Thyroid gland (tissue), 4 donors: ENCODE measurements at regions not wholly inside any gene's neighbourhood (a gene's known extent, or its start where the extent isn't known, plus 50 kb on each side); places are given as distances from the start of the nearest gene placed in this dataset.

Experiments used
- DNase-seq, 2 donors: peaks; one replicate each; pipeline ENCODE4 v3.0.0-alpha.2; 2019
- H3K27ac ChIP-seq, 3 donors: fragments of 200-600 bp; sonication (generic); 1 replicate in 2 of 3; 2 replicates in 1 of 3; pipeline ENCODE4 v1.5.1; 2016 to 2019; ENCODE audit warnings: mild to moderate bottlenecking in 1 of 3, moderate library complexity in 1 of 3
- H3K27me3 ChIP-seq: fragments of 200-600 bp; sonication (generic); one replicate; pipeline ENCODE4 v1.5.1; 2019
- H3K36me3 ChIP-seq, 2 donors: fragments of 200-600 bp; sonication (generic); one replicate each; pipeline ENCODE4 v1.5.1; 2016 to 2019
- H3K4me1 ChIP-seq, 2 donors: fragments of 200-600 bp; sonication (generic); one replicate each; pipeline ENCODE4 v1.5.1; 2017 to 2019
- H3K4me3 ChIP-seq, 3 donors: fragments of 200-600 bp; sonication (generic); replicated peaks in 1 of 3; 1 replicate in 2 of 3; 2 replicates in 1 of 3; pipeline ENCODE4 v1.5.1; 2016; ENCODE audit warnings: mild to moderate bottlenecking in 1 of 3
- H3K9me3 ChIP-seq: fragments of 200-600 bp; sonication (generic); one replicate; pipeline ENCODE4 v1.5.1; 2017
- POLR2A ChIP-seq, 2 donors: fragments of 450-650 bp; IDR thresholded peaks; one replicate each; pipeline ENCODE4 v1.6.1; 2017; ENCODE audit warnings: antibody characterized with exemption in 2 of 2, mild to moderate bottlenecking in 2 of 2, moderate library complexity in 1 of 2
- WGBS, 2 donors: methylation state at CpG; one replicate each; pipeline ENCODE4 v1.1.5; 2017; 5-methylcytosine and 5-hydroxymethylcytosine counted together
- intact Hi-C: fragments of 100-400 bp; cut with DNase I; formaldehyde crosslinking; loops from one replicate; pipeline ENCODE4 v1.15.1; 2023
- TF ChIP-seq, protein P1 (sequence below), 6 experiments: fragments of 200-600 bp in 3 of 6; fragments of 450-650 bp in 3 of 6; sonication (generic) in 3 of 6; IDR thresholded peaks; one replicate each; pipeline ENCODE4 v1.5.1; 2016 to 2019; ENCODE audit warnings: antibody characterized with exemption in 6 of 6, mild to moderate bottlenecking in 2 of 6, inconsistent platforms in 1 of 6, moderate library complexity in 1 of 6

- Histone ChIP-seq H3K4me1 (no peaks in the 10 kb centered on the region), H3K27ac (no peak overlapping the region), H3K9me3 (no peaks in the 10 kb centered on the region), H3K27me3 (no peaks in the 10 kb centered on the region), H3K4me3 (no peak overlapping the region), H3K36me3 (no peaks in the 10 kb centered on the region)
- TF ChIP-seq POLR2A (IDR thresholded peaks at IDR 0.05) = no peak
- TF ChIP-seq, protein P1, sequence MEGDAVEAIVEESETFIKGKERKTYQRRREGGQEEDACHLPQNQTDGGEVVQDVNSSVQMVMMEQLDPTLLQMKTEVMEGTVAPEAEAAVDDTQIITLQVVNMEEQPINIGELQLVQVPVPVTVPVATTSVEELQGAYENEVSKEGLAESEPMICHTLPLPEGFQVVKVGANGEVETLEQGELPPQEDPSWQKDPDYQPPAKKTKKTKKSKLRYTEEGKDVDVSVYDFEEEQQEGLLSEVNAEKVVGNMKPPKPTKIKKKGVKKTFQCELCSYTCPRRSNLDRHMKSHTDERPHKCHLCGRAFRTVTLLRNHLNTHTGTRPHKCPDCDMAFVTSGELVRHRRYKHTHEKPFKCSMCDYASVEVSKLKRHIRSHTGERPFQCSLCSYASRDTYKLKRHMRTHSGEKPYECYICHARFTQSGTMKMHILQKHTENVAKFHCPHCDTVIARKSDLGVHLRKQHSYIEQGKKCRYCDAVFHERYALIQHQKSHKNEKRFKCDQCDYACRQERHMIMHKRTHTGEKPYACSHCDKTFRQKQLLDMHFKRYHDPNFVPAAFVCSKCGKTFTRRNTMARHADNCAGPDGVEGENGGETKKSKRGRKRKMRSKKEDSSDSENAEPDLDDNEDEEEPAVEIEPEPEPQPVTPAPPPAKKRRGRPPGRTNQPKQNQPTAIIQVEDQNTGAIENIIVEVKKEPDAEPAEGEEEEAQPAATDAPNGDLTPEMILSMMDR (IDR thresholded peaks at IDR 0.05) = no peak
- intact Hi-C loops = no loop called here
- WGBS, 2 donors = 42 to 49% methylated on average over 2 of the region's 2 CpGs
- DNase-seq = no peak
These were observed 1243.1 kb upstream of the NXPH2 start for GRCh38 chr2:140023291-140023690.

DNA sequence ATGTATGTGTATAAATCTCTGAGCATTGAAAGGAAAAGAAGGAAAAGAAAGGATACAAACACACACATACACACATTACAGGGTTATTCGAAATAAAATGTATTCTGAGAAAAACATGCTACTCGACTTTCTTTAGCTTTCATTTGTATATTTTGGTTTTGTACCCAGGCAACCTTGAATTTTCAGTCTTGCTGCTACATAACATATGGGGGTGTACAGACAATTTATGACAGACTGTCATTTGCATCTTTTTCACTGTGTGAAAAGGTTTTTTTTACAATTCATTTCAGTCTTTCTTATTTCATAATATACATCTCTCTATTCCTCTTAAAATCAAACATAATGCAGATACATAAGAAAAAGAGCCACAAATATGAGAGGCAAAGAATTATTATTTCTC lies 1238.4 kb upstream of the NXPH2 start:
- Histone ChIP-seq H3K27ac (no peak overlapping the region), H3K4me1 (no peaks in the 10 kb centered on the region), H3K9me3 (no peaks in the 10 kb centered on the region), H3K4me3 (no peak overlapping the region), H3K36me3 (no peaks in the 10 kb centered on the region), H3K27me3 (no peaks in the 10 kb centered on the region)
- intact Hi-C loops = no loop called here
- 75 to 84% methylated on average over 2 of the region's 2 CpGs for WGBS, 2 donors
- no peak for TF ChIP-seq POLR2A (IDR thresholded peaks at IDR 0.05)
- TF ChIP-seq, protein P1 (IDR thresholded peaks at IDR 0.05) = no peak
- no peak for DNase-seq

- H3K27ac ChIP-seq = no peak overlapping the region
- no peaks in the 10 kb centered on the region for H3K36me3 ChIP-seq
- 76 to 80% methylated on average over 1 of the region's 1 CpG for WGBS, 2 donors
- DNase-seq = no peak
- no peaks in the 10 kb centered on the region for H3K27me3 ChIP-seq
- H3K4me3 ChIP-seq = no peak overlapping the region
- H3K4me1 ChIP-seq = no peaks in the 10 kb centered on the region
- intact Hi-C loops = no loop called here
- TF ChIP-seq, protein P1 (IDR thresholded peaks at IDR 0.05) = no peak
- no peak for TF ChIP-seq POLR2A (IDR thresholded peaks at IDR 0.05)
- H3K9me3 ChIP-seq = no peaks in the 10 kb centered on the region
These were observed 1234.0 kb upstream of the NXPH2 start for GRCh38 chr2:140014204-140014546.

DNA sequence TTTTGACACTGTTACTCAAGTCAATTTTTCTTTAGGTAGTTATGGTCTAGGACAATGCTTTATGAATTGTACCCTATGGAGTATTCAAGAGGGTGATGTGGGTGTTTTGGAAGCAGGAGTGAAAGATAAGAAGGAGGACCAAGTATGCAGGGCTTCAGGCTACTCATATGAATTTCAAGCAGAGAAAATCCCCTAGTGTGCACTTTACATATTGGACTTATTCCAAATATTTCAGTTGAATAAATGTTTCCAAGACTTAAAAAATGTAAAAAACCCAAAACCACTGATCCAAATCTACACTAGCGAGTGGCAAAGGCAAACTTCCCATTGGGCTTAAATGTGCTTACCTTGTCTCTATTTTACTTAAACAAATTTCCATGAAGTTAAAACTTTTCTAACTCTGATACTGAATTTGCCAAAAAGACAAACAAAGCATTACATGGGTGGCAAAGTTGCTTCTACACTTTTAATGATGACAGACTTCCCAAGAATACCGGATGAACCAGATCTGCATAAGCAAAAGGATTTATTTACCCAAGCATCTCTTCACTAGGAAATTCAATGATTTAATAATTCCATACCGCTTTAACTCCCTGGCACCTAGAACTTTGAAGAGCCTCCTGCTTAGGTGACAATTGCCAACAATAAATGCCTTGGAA lies 1233.5 kb upstream of the NXPH2 start:
- Histone ChIP-seq H3K27ac (no peak overlapping the region), H3K36me3 (no peaks in the 10 kb centered on the region), H3K27me3 (no peaks in the 10 kb centered on the region), H3K4me3 (no peak overlapping the region), H3K9me3 (no peaks in the 10 kb centered on the region), H3K4me1 (no peaks in the 10 kb centered on the region)
- TF ChIP-seq, protein P1 (IDR thresholded peaks at IDR 0.05) = no peak
- no peak for TF ChIP-seq POLR2A (IDR thresholded peaks at IDR 0.05)
- intact Hi-C loops = no loop called here
- 47 to 52% methylated on average over 3 of the region's 3 CpGs for whole genome bisulfite sequencing, 2 donors
- no peak for DNase-seq

DNA sequence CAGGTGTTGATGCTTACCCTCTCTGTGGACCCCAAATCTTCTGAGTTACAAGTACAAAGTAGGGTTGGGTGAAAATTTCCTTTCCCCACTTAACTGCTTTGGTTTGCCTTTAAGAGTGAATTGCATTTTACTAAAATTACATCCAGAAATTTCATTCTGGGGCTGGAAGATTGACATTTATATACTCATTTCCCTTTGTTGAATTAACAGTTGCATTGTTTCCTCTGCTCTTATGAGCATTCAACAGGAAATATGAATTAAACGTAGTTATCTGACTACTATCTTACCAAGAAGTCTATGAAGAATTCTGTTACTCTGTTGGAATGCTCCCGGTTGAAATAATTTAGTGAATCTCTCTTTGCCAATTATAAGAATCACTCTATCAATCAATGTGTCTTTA lies 1231.1 kb upstream of the NXPH2 start:
- TF ChIP-seq, protein P1 (IDR thresholded peaks at IDR 0.05) = no peak
- TF ChIP-seq POLR2A (IDR thresholded peaks at IDR 0.05) = no peak
- no peaks in the 10 kb centered on the region for H3K36me3 ChIP-seq
- DNase-seq = no peak
- H3K27ac ChIP-seq = no peak overlapping the region
- H3K9me3 ChIP-seq = no peaks in the 10 kb centered on the region
- H3K27me3 ChIP-seq = no peaks in the 10 kb centered on the region
- no peak overlapping the region for H3K4me3 ChIP-seq
- intact Hi-C loops = no loop called here
- 71 to 72% methylated on average over 2 of the region's 2 CpGs for WGBS, 2 donors
- H3K4me1 ChIP-seq = no peaks in the 10 kb centered on the region
